ENCODE measurements at regions not wholly inside any gene's neighbourhood (a gene's known extent, or its start where the extent isn't known, plus 50 kb on each side); places are given as distances from the start of the nearest gene placed in this dataset.

DNA sequence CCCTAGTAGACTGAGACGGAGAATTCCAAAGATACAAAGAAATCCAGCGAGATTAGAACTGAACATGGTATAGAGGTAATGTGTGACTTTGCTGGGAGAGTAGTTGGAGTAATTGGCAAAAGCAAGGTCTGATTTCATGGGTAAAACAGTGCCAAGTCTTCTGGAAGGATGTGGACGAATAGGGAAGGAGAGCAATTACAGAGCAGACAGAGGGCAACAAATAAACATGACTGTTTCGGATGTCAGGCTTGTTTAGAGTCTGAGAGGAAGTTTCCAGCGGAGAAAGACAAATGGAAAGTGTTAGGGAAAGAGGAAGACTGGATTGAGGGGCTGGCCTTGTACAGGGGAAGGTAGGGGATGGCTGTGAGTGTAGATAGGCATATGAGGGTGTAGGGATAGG lies 190.4 kb upstream of the ADRA1D start:
- Histone ChIP-seq H3K27ac (no peak overlapping the region), H3K27me3 (ENCODE audit: insufficient read depth, low read depth, severe bottlenecking) (no peaks in the 10 kb centered on the region)
- TF ChIP-seq, protein P1, sequence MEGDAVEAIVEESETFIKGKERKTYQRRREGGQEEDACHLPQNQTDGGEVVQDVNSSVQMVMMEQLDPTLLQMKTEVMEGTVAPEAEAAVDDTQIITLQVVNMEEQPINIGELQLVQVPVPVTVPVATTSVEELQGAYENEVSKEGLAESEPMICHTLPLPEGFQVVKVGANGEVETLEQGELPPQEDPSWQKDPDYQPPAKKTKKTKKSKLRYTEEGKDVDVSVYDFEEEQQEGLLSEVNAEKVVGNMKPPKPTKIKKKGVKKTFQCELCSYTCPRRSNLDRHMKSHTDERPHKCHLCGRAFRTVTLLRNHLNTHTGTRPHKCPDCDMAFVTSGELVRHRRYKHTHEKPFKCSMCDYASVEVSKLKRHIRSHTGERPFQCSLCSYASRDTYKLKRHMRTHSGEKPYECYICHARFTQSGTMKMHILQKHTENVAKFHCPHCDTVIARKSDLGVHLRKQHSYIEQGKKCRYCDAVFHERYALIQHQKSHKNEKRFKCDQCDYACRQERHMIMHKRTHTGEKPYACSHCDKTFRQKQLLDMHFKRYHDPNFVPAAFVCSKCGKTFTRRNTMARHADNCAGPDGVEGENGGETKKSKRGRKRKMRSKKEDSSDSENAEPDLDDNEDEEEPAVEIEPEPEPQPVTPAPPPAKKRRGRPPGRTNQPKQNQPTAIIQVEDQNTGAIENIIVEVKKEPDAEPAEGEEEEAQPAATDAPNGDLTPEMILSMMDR (IDR thresholded peaks at IDR 0.05; ENCODE audit: low read depth, low read length): no peak

DNA sequence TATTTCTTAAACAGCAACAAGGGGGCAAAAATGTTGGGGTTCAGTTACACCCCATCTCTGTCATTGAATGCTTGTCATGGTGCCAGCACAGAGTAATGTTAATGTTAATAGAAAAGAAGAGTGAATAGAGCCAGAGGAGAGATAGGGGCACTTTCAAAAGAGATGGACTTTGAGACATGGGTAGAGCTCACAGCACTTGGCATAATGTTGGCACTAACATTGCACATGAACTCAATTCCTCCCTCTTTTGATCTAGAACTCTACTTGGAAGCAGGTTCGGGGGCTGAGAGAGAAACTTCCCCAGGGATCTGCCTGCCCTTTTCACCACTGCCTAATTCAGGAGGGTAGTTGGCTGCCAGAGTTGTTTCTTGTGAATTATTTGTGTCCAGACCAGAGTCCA lies 188.0 kb upstream of the ADRA1D start:
- Histone ChIP-seq H3K9me3 (ENCODE audit: severe bottlenecking) (no peaks in the 10 kb centered on the region), H3K27ac (no peak overlapping the region), H3K36me3 (no peaks in the 10 kb centered on the region), H3K27me3 (ENCODE audit: insufficient read depth, low read depth, severe bottlenecking) (no peaks in the 10 kb centered on the region), H3K4me3 (ENCODE audit: low read depth, low read length) (no peak overlapping the region)
- no peak for DNase-seq
- TF ChIP-seq, protein P1 (IDR thresholded peaks at IDR 0.05; ENCODE audit: low read depth, low read length): no peak

More for the DNA sequence above, 190.4 kb upstream of the ADRA1D start:
- no peaks in the 10 kb centered on the region for H3K36me3 ChIP-seq
- no peak for DNase-seq
- no peak overlapping the region for H3K4me3 ChIP-seq (ENCODE audit: low read depth, low read length)
- peaks cover 5% of the 10 kb centered on the region for H3K9me3 ChIP-seq (ENCODE audit: severe bottlenecking)

DNA sequence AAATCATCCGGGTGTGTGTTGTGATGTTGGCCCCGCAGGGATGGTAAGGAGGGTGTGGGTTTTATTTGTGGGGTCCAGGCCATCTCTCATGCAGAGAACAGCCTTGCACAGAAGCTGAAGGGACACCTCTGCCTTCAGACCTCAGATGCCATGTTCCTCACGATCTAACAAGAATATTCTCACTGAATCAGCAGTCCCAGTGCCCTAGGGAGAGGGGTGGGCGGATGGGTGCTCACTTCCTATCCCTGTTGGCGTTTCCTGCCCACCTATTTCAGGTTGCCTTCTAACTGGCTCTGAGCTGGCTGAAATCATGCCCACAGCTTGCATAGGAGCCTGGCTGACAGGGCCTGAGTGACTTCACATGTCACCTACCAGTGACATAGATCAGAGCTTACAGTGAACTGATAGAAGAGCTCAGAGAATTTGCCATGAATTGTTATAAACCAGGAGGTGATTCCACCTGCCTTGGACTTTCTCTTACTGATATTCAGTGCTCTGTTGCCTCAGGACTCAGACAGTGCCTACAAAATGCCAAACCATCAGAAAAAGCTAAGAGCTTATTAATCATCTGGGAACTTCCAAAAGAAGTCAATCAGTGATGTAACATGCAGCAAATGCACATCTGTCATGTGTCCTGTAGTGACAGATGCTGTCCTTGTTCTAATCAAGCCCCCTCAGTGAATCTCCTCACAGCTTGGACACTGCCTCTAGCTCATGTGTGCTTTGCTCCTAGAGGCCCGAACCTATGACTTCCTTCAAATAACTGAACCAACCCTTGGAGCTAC lies 186.8 kb upstream of the ADRA1D start:
- H3K4me3 ChIP-seq (ENCODE audit: low read depth, low read length): no peak overlapping the region
- no peaks in the 10 kb centered on the region for H3K36me3 ChIP-seq
- TF ChIP-seq, protein P1 (IDR thresholded peaks at IDR 0.05; ENCODE audit: low read depth, low read length): no peak
- no peaks in the 10 kb centered on the region for H3K9me3 ChIP-seq (ENCODE audit: severe bottlenecking)
- no peak overlapping the region for H3K27ac ChIP-seq
- no peaks in the 10 kb centered on the region for H3K27me3 ChIP-seq (ENCODE audit: insufficient read depth, low read depth, severe bottlenecking)
- DNase-seq: no peak

DNA sequence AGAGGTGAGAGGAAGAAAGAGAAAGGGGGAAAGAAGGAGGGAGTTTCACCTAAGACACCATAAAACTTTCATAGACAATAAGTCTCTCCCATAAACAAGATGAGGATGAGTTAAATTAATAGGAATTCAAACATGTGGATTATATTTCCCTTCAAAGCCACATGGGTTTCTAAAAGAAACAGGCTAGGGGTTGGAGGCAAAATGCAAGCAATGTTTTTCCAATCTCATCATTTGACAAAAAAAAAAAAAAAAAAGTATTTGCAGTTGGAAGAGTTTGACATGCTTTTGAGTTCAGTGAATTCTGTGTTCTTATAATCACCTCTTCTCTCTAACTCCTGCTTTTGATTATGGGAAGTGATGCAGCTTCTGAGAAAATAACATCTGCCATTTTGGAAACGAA lies 186.1 kb upstream of the ADRA1D start:
- H3K4me3 ChIP-seq (ENCODE audit: low read depth, low read length): no peak overlapping the region
- no peaks in the 10 kb centered on the region for H3K27me3 ChIP-seq (ENCODE audit: insufficient read depth, low read depth, severe bottlenecking)
- DNase-seq: no peak
- no peaks in the 10 kb centered on the region for H3K9me3 ChIP-seq (ENCODE audit: severe bottlenecking)
- no peak overlapping the region for H3K27ac ChIP-seq
- H3K36me3 ChIP-seq: no peaks in the 10 kb centered on the region
- TF ChIP-seq, protein P1 (IDR thresholded peaks at IDR 0.05; ENCODE audit: low read depth, low read length): no peak

DNA sequence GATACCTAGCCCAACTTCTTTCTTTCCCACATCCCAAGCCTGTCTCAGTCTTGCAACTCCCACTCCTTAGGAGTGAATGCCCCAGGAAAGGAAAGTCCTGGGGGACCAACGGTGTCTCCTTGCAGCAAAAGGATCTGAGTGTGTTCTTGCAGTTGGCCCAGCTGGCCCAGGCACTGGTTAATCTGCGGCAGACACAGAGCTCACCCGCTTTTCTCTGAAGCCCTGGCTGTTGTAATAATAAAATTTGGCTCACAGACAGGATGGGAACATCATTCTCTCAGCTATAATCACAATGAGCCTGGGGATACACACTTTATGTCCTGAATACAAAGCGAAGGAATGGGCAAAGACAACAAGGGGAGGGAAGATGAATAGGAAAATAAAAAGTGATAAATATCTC lies 185.6 kb upstream of the ADRA1D start:
- DNase-seq: peak; percentile 17

More for the DNA sequence above, 185.6 kb upstream of the ADRA1D start:
- Histone ChIP-seq H3K36me3 (no peaks in the 10 kb centered on the region), H3K27ac (no peak overlapping the region), H3K4me3 (ENCODE audit: low read depth, low read length) (no peak overlapping the region), H3K9me3 (ENCODE audit: severe bottlenecking) (no peaks in the 10 kb centered on the region), H3K27me3 (ENCODE audit: insufficient read depth, low read depth, severe bottlenecking) (no peaks in the 10 kb centered on the region)
- TF ChIP-seq, protein P1 (IDR thresholded peaks at IDR 0.05; ENCODE audit: low read depth, low read length): no peak

Measured in WERI-Rb-1 (cell line).